ENCODE measurements at regions not wholly inside any gene's neighbourhood (a gene's known extent, or its start where the extent isn't known, plus 50 kb on each side); places are given as distances from the start of the nearest gene placed in this dataset.

- no peak for TF ChIP-seq POLR2A (IDR thresholded peaks at IDR 0.05)
- TF ChIP-seq, protein P1, sequence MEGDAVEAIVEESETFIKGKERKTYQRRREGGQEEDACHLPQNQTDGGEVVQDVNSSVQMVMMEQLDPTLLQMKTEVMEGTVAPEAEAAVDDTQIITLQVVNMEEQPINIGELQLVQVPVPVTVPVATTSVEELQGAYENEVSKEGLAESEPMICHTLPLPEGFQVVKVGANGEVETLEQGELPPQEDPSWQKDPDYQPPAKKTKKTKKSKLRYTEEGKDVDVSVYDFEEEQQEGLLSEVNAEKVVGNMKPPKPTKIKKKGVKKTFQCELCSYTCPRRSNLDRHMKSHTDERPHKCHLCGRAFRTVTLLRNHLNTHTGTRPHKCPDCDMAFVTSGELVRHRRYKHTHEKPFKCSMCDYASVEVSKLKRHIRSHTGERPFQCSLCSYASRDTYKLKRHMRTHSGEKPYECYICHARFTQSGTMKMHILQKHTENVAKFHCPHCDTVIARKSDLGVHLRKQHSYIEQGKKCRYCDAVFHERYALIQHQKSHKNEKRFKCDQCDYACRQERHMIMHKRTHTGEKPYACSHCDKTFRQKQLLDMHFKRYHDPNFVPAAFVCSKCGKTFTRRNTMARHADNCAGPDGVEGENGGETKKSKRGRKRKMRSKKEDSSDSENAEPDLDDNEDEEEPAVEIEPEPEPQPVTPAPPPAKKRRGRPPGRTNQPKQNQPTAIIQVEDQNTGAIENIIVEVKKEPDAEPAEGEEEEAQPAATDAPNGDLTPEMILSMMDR (IDR thresholded peaks at IDR 0.05): no peak
Observed at GRCh38 chr14:58709949-58710348, 72.2 kb downstream of the DACT1 start.

Data from Peyer's patch (tissue), 4 donors.